ENCODE measurements at regions not wholly inside any gene's neighbourhood (a gene's known extent, or its start where the extent isn't known, plus 50 kb on each side); places are given as distances from the start of the nearest gene placed in this dataset.

DNA sequence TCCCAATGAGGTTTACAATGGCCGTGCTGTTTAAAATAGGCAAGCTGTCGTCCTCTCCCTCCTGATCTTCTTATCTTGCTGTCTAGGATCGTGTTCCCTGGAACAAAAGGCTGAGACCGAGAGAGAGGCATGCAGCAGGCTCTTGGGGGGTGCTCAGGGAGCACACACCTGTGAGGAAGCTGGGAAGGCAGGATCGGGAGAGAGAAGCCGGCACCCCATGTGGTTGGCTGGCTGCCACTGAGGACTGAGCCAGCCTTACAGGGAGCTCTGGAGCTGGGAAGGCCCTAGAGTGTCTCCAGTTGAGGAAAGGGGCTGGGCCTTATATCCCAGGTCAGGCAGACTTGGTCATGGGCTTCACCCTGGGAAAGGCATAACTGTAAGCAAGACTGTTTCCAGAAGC, 184.2 kb downstream of the LY86 start:
- Histone ChIP-seq H3K36me3 (ENCODE audit: control insufficient read depth in 3 of 3, insufficient read depth in 2 of 3, low read depth in 1 of 3, low read length in 3 of 3) (no peaks in the 10 kb centered on the region), H3K9me3 (ENCODE audit: control insufficient read depth in 2 of 2, insufficient read depth in 1 of 2, low read depth in 1 of 2, low read length in 1 of 2) (no peaks in the 10 kb centered on the region), H3K27me3 (ENCODE audit: control insufficient read depth in 3 of 3, insufficient read depth in 3 of 3, low read length in 3 of 3) (peaks cover 0 to 3% (median 0%) of the 10 kb centered on the region in 3 donors), H3K4me1 (ENCODE audit: control insufficient read depth in 3 of 3, insufficient read depth in 2 of 3, low read depth in 1 of 3, low read length in 2 of 3) (no peaks in the 10 kb centered on the region), H3K27ac (ENCODE audit: low read depth in 1 of 3, low read length in 2 of 3) (no peak overlapping the region), H3K4me3 (ENCODE audit: low read depth in 1 of 3, low read length in 3 of 3) (no peak overlapping the region)
- FAIRE-seq (no peak), DNase-seq (no peak)
- WGBS, 3 donors, result 20 to 44% (median 22%) methylated on average over 6 of the region's 6 CpGs

DNA sequence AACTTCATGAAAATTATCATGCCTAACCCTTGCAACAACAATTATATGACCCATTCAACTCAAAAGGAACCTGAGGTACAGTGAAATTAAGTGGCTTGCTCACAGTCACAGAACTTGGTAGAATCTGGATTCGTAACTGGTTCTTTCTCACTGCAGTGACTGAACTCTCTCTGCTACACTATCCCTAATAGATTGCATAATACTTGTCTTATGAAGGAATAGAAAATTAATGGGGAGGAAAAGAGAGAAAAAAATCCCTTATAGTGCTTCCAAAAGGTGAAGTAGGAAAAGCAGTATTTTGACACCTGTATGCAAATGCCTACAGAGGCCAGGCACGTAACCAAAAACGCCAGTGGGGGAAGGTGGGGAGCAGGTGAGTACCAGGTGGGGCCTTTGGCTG, 186.6 kb downstream of the LY86 start:
- no peaks in the 10 kb centered on the region for H3K36me3 ChIP-seq (ENCODE audit: control insufficient read depth in 3 of 3, insufficient read depth in 2 of 3, low read depth in 1 of 3, low read length in 3 of 3)
- FAIRE-seq, result no peak
- H3K4me3 ChIP-seq (ENCODE audit: low read depth in 1 of 3, low read length in 3 of 3), result no peak overlapping the region
- H3K4me1 ChIP-seq (ENCODE audit: control insufficient read depth in 3 of 3, insufficient read depth in 2 of 3, low read depth in 1 of 3, low read length in 2 of 3), result no peaks in the 10 kb centered on the region
- H3K27ac ChIP-seq (ENCODE audit: low read depth in 1 of 3, low read length in 2 of 3), result no peak overlapping the region
- WGBS, 3 donors, result 54 to 80% (median 76%) methylated on average over 3 of the region's 3 CpGs
- peaks cover 0 to 3% (median 0%) of the 10 kb centered on the region in 3 donors for H3K27me3 ChIP-seq (ENCODE audit: control insufficient read depth in 3 of 3, insufficient read depth in 3 of 3, low read length in 3 of 3)
- H3K9me3 ChIP-seq (ENCODE audit: control insufficient read depth in 2 of 2, insufficient read depth in 1 of 2, low read depth in 1 of 2, low read length in 1 of 2), result no peaks in the 10 kb centered on the region
- DNase-seq, result no peak

GRCh38 chr6:6780231-6780630, 191.7 kb downstream of the LY86 start:
- Histone ChIP-seq H3K4me3 (ENCODE audit: low read depth in 1 of 3, low read length in 3 of 3) (no peak overlapping the region), H3K4me1 (ENCODE audit: control insufficient read depth in 3 of 3, insufficient read depth in 2 of 3, low read depth in 1 of 3, low read length in 2 of 3) (no peaks in the 10 kb centered on the region), H3K36me3 (ENCODE audit: control insufficient read depth in 3 of 3, insufficient read depth in 2 of 3, low read depth in 1 of 3, low read length in 3 of 3) (no peaks in the 10 kb centered on the region), H3K9me3 (ENCODE audit: control insufficient read depth in 2 of 2, insufficient read depth in 1 of 2, low read depth in 1 of 2, low read length in 1 of 2) (no peaks in the 10 kb centered on the region), H3K27ac (ENCODE audit: low read depth in 1 of 3, low read length in 2 of 3) (no peak overlapping the region), H3K27me3 (ENCODE audit: control insufficient read depth in 3 of 3, insufficient read depth in 3 of 3, low read length in 3 of 3) (peaks cover 0 to 3% (median 0%) of the 10 kb centered on the region in 3 donors)
- FAIRE-seq, result no peak
- no peak for DNase-seq
- WGBS, 3 donors, result 91 to 92% (median 92%) methylated on average over 10 of the region's 10 CpGs

DNA sequence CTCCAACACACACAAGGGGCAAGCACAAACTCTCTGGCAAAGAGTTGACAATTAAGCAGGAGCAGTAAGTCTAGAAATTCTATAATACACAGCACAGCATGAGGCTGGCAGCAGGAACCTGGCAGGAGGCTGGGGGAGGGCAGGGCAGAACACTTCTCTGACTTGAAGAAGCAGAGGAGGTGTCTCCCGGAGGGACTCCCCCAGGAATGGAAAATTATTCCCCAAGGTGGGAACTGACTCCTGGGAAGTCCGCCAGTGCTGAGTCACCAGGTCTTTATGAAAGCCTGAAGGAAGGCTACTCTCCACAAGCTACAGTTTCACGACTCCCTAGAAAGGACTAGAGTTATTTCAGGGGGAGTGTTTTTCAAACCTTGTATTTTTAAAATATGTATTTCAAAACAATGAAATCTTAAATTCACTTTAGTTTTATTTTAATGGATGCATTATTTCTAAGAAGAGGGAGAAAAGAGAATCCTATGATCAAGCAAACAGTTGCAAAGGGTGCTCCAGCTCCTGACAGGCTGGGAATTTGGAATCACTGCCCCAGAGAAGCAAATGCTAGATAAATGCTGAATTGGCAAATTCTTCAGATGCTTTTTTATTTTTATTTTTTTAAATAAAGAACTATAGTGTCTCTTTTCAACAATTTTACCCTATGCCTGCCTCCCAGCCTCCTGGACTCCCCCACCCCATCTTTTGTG, 192.8 kb downstream of the LY86 start:
- Histone ChIP-seq H3K9me3 (ENCODE audit: control insufficient read depth in 2 of 2, insufficient read depth in 1 of 2, low read depth in 1 of 2, low read length in 1 of 2) (no peaks in the 10 kb centered on the region), H3K27me3 (ENCODE audit: control insufficient read depth in 3 of 3, insufficient read depth in 3 of 3, low read length in 3 of 3) (no peaks in the 10 kb centered on the region), H3K36me3 (ENCODE audit: control insufficient read depth in 3 of 3, insufficient read depth in 2 of 3, low read depth in 1 of 3, low read length in 3 of 3) (no peaks in the 10 kb centered on the region), H3K4me1 (ENCODE audit: control insufficient read depth in 3 of 3, insufficient read depth in 2 of 3, low read depth in 1 of 3, low read length in 2 of 3) (no peaks in the 10 kb centered on the region), H3K4me3 (ENCODE audit: low read depth in 1 of 3, low read length in 3 of 3) (no peak overlapping the region), H3K27ac (ENCODE audit: low read depth in 1 of 3, low read length in 2 of 3) (no peak overlapping the region)
- FAIRE-seq (no peak), DNase-seq (no peak)
- 25 to 59% (median 40%) methylated on average over 3 of the region's 3 CpGs for WGBS, 3 donors

DNA sequence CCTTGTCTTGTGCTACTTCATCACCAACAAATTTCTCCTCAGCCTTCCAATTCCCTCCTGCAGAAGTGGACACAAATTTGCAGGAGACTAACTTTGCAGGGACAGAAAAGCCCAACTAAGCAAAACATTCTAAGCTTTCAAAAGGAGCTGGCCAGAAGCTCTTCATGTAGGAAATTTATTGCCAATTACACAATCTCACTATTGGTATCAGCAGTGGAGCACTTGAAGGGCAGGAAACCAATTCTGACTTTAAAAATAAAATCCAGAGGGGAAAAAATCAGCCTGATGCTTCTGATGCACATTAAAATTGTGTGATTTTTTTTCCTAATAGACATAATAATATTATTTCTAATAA, 193.3 kb downstream of the LY86 start:
- no peak for DNase-seq
- no peak for FAIRE-seq
- Histone ChIP-seq H3K27me3 (ENCODE audit: control insufficient read depth in 3 of 3, insufficient read depth in 3 of 3, low read length in 3 of 3) (no peaks in the 10 kb centered on the region), H3K36me3 (ENCODE audit: control insufficient read depth in 3 of 3, insufficient read depth in 2 of 3, low read depth in 1 of 3, low read length in 3 of 3) (no peaks in the 10 kb centered on the region), H3K27ac (ENCODE audit: low read depth in 1 of 3, low read length in 2 of 3) (no peak overlapping the region), H3K4me1 (ENCODE audit: control insufficient read depth in 3 of 3, insufficient read depth in 2 of 3, low read depth in 1 of 3, low read length in 2 of 3) (no peaks in the 10 kb centered on the region), H3K9me3 (ENCODE audit: control insufficient read depth in 2 of 2, insufficient read depth in 1 of 2, low read depth in 1 of 2, low read length in 1 of 2) (no peaks in the 10 kb centered on the region), H3K4me3 (ENCODE audit: low read depth in 1 of 3, low read length in 3 of 3) (no peak overlapping the region)

GRCh38 chr6:6783721-6784120, 195.2 kb downstream of the LY86 start:
- 94 to 100% (median 94%) methylated on average over 2 of the region's 2 CpGs for WGBS, 3 donors
- Histone ChIP-seq H3K9me3 (ENCODE audit: control insufficient read depth in 2 of 2, insufficient read depth in 1 of 2, low read depth in 1 of 2, low read length in 1 of 2) (no peaks in the 10 kb centered on the region), H3K4me1 (ENCODE audit: control insufficient read depth in 3 of 3, insufficient read depth in 2 of 3, low read depth in 1 of 3, low read length in 2 of 3) (no peaks in the 10 kb centered on the region), H3K4me3 (ENCODE audit: low read depth in 1 of 3, low read length in 3 of 3) (no peak overlapping the region), H3K36me3 (ENCODE audit: control insufficient read depth in 3 of 3, insufficient read depth in 2 of 3, low read depth in 1 of 3, low read length in 3 of 3) (no peaks in the 10 kb centered on the region), H3K27me3 (ENCODE audit: control insufficient read depth in 3 of 3, insufficient read depth in 3 of 3, low read length in 3 of 3) (no peaks in the 10 kb centered on the region), H3K27ac (ENCODE audit: low read depth in 1 of 3, low read length in 2 of 3) (no peak overlapping the region)
- no peak for DNase-seq
- FAIRE-seq, result no peak

- no peaks in the 10 kb centered on the region for H3K27me3 ChIP-seq (ENCODE audit: control insufficient read depth in 3 of 3, insufficient read depth in 3 of 3, low read length in 3 of 3)
- 87 to 94% (median 90%) methylated on average over 2 of the region's 2 CpGs for WGBS, 3 donors
Observed at GRCh38 chr6:6784514-6785162, 196.1 kb downstream of the LY86 start.

GRCh38 chr6:6785163-6785521, 196.6 kb downstream of the LY86 start:
- DNase-seq (peak in 1 of 2 donors; percentile 21), FAIRE-seq (no peak)
- no peak overlapping the region for H3K4me3 ChIP-seq (ENCODE audit: low read depth in 1 of 3, low read length in 3 of 3)
- H3K4me1 ChIP-seq (ENCODE audit: control insufficient read depth in 3 of 3, insufficient read depth in 2 of 3, low read depth in 1 of 3, low read length in 2 of 3), result no peaks in the 10 kb centered on the region
- no peaks in the 10 kb centered on the region for H3K27me3 ChIP-seq (ENCODE audit: control insufficient read depth in 3 of 3, insufficient read depth in 3 of 3, low read length in 3 of 3)
- no peaks in the 10 kb centered on the region for H3K9me3 ChIP-seq (ENCODE audit: control insufficient read depth in 2 of 2, insufficient read depth in 1 of 2, low read depth in 1 of 2, low read length in 1 of 2)
- WGBS, 3 donors, result 28 to 70% (median 35%) methylated on average over 5 of the region's 5 CpGs
- H3K27ac ChIP-seq (ENCODE audit: low read depth in 1 of 3, low read length in 2 of 3), result no peak overlapping the region
- no peaks in the 10 kb centered on the region for H3K36me3 ChIP-seq (ENCODE audit: control insufficient read depth in 3 of 3, insufficient read depth in 2 of 3, low read depth in 1 of 3, low read length in 3 of 3)

More at GRCh38 chr6:6784514-6785162, 196.1 kb downstream of the LY86 start:
- Histone ChIP-seq H3K4me1 (ENCODE audit: control insufficient read depth in 3 of 3, insufficient read depth in 2 of 3, low read depth in 1 of 3, low read length in 2 of 3) (no peaks in the 10 kb centered on the region), H3K27ac (ENCODE audit: low read depth in 1 of 3, low read length in 2 of 3) (no peak overlapping the region), H3K9me3 (ENCODE audit: control insufficient read depth in 2 of 2, insufficient read depth in 1 of 2, low read depth in 1 of 2, low read length in 1 of 2) (no peaks in the 10 kb centered on the region), H3K4me3 (ENCODE audit: low read depth in 1 of 3, low read length in 3 of 3) (no peak overlapping the region), H3K36me3 (ENCODE audit: control insufficient read depth in 3 of 3, insufficient read depth in 2 of 3, low read depth in 1 of 3, low read length in 3 of 3) (no peaks in the 10 kb centered on the region)
- no peak for DNase-seq
- no peak for FAIRE-seq

All from small intestine (tissue), 7 donors.